HCT116 (cell line): ENCODE measurements at regions not wholly inside any gene's neighbourhood (a gene's known extent, or its start where the extent isn't known, plus 50 kb on each side); places are given as distances from the start of the nearest gene placed in this dataset.

Experiments
- CTCF ChIP-seq, 3 experiments: fragments of 200-600 bp in 1 of 3; sonication (generic) in 1 of 3; IDR thresholded peaks in 2 of 3; conservative IDR thresholded peaks in 1 of 3; 2 replicates each; pipeline ENCODE4 v1.5.1; 2012 to 2017; ENCODE audit warnings: low read depth in 2 of 3, low read length in 2 of 3, antibody characterized with exemption in 1 of 3, borderline replicate concordance in 1 of 3, control low read depth in 1 of 3, mild to moderate bottlenecking in 1 of 3, mixed read lengths in 1 of 3, mixed run types in 1 of 3, moderate library complexity in 1 of 3; ENCODE audit not compliant: insufficient read depth in 1 of 3
- EGR1 ChIP-seq: IDR thresholded peaks from 2 replicates; pipeline ENCODE4 v1.6.1; 2012; ENCODE audit warnings: low read depth
- EZH2 ChIP-seq: fragments of 200-600 bp; sonication (generic); IDR thresholded peaks from 2 replicates; pipeline ENCODE4 v1.6.1; 2017; ENCODE audit warnings: antibody characterized with exemption, mixed run types
- JUND ChIP-seq: IDR thresholded peaks from 2 replicates; pipeline ENCODE4 v1.6.1; 2012
- MAX ChIP-seq: IDR thresholded peaks from 2 replicates; pipeline ENCODE4 v1.6.1; 2012
- POLR2AphosphoS5 ChIP-seq: IDR thresholded peaks from 2 replicates; pipeline ENCODE4 v1.6.1; 2011; ENCODE audit warnings: mild to moderate bottlenecking, low read depth, low read length, moderate library complexity
- RAD21 ChIP-seq: IDR thresholded peaks from 2 replicates; pipeline ENCODE4 v1.6.1; 2012; ENCODE audit warnings: low read depth, mild to moderate bottlenecking
- SRF ChIP-seq: IDR thresholded peaks from 2 replicates; pipeline ENCODE4 v1.6.1; 2012; ENCODE audit warnings: low read depth
- ZBTB33 ChIP-seq: IDR thresholded peaks from 2 replicates; pipeline ENCODE4 v1.6.1; 2011; ENCODE audit warnings: mild to moderate bottlenecking, low read length, moderate library complexity; ENCODE audit not compliant: insufficient replicate concordance; ENCODE audit errors: extremely low read depth
- ZNF274 ChIP-seq: fragments of 200-500 bp; sonication (Bioruptor generic); IDR thresholded peaks from 2 replicates; pipeline ENCODE4 v1.6.1; 2014; ENCODE audit warnings: mild to moderate bottlenecking, low read depth, low read length, inconsistent platforms

- TF ChIP-seq EZH2 (no peak), MAX (no peak), CTCF (IDR thresholded peaks at IDR 0.05 in 2 of 3, conservative IDR thresholded peaks at IDR 0.05 in 1 of 3; ENCODE audit: borderline replicate concordance in 1 of 3, insufficient read depth in 1 of 3, low read depth in 2 of 3, low read length in 2 of 3) (no peak), ZBTB33 (no peak), EGR1 (no peak), POLR2AphosphoS5 (no peak), RAD21 (no peak), SRF (no peak), ZNF274 (no peak), JUND (no peak)
Measured at GRCh38 chr10:91708174-91708861, 75.4 kb upstream of the PPP1R3C start.
